BE2C (cell line): ENCODE measurements at regions not wholly inside any gene's neighbourhood (a gene's known extent, or its start where the extent isn't known, plus 50 kb on each side); places are given as distances from the start of the nearest gene placed in this dataset.

Source experiments
- DNase-seq: peaks from one replicate; pipeline ENCODE4 v3.0.0-alpha.2; 2020
- H3K27me3 ChIP-seq: fragments of 250-450 bp; sonication (Bioruptor Pico); 2 replicates; pipeline ENCODE4 v1.5.1; 2020; ENCODE audit warnings: mild to moderate bottlenecking
- H3K36me3 ChIP-seq: fragments of 250-450 bp; sonication (Bioruptor Pico); 2 replicates; pipeline ENCODE4 v1.5.1; 2020; ENCODE audit warnings: mild to moderate bottlenecking
- H3K4me1 ChIP-seq: fragments of 250-450 bp; sonication (Bioruptor Pico); 2 replicates; pipeline ENCODE4 v1.5.1; 2020
- H3K4me3 ChIP-seq: 2 replicates; pipeline ENCODE4 v1.5.1; 2011; ENCODE audit warnings: low read depth, low read length
- H3K9me3 ChIP-seq: fragments of 250-450 bp; sonication (Bioruptor Pico); 2 replicates; pipeline ENCODE4 v1.5.1; 2020
- TF ChIP-seq, protein P1 (sequence below): IDR thresholded peaks from 2 replicates; pipeline ENCODE4 v1.5.1; 2012; ENCODE audit warnings: mild to moderate bottlenecking, low read depth, low read length

DNA sequence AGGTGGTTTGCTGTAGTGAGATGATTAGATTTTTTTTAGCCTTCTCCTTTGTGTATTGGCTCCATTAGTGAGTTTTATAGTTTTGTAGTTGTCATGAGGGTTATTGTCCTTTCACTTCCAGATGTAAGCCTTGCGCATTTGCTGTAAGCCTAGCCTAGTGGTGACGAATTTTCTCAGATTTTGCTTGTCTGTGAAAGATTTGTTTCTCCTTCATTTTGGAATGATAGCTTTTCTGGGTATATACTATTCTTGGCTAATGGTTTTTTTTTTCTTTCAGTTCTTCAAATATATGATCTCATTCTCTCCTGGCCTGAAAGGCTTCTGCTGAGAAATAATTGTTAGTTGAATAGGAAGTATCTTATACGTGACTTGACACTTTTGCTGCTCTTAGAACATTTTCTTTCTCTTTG lies 166.5 kb upstream of the THRB start:
- no peak for DNase-seq
- TF ChIP-seq, protein P1, sequence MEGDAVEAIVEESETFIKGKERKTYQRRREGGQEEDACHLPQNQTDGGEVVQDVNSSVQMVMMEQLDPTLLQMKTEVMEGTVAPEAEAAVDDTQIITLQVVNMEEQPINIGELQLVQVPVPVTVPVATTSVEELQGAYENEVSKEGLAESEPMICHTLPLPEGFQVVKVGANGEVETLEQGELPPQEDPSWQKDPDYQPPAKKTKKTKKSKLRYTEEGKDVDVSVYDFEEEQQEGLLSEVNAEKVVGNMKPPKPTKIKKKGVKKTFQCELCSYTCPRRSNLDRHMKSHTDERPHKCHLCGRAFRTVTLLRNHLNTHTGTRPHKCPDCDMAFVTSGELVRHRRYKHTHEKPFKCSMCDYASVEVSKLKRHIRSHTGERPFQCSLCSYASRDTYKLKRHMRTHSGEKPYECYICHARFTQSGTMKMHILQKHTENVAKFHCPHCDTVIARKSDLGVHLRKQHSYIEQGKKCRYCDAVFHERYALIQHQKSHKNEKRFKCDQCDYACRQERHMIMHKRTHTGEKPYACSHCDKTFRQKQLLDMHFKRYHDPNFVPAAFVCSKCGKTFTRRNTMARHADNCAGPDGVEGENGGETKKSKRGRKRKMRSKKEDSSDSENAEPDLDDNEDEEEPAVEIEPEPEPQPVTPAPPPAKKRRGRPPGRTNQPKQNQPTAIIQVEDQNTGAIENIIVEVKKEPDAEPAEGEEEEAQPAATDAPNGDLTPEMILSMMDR = no peak
- no peaks in the 10 kb centered on the region for H3K9me3 ChIP-seq
- H3K27me3 ChIP-seq = no peaks in the 10 kb centered on the region
- H3K4me3 ChIP-seq = no peak overlapping the region
- no peaks in the 10 kb centered on the region for H3K4me1 ChIP-seq
- H3K36me3 ChIP-seq = no peaks in the 10 kb centered on the region

DNA sequence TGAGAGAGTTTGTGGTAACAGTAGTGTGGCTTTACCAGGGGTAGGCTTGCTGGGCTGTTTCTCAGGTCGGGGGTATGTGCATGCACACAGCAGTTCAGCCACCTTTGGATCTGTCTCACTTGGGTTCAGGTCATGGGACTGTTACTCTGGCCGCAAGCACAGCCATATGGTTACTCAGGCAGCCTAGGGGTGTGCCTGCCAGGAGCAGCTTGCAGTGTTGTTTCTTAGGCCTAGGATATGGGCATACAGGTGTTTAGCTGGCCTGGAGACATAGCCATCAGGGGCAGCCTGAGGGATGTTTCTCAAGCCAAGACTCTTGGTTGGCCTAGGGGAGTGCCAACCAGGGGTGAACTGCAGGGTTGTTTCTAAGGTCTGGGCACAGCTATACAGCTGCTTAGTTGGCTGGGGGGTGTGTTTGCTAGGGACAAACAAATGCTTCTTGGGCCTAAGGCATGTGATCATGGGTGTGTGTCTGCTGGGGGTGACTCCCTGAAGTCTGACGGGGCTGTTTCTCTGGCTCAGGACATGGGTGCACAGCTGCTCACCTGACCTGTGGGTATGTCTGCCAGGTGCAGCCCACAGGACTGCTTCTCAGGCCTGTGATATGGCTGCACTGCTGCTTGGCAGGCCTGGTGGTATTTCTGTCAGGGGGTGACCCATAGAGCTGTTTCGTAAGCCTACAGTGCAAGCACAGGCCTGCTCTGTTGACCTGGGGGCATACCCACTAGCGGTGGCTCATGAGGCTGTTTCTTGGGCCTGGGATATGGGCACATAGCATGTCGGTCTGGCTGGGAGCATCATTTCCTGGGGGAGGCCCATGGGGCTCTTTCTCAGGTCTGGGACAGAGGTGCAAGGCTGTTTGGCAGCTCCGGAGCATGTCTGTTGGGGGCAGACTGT lies 168.0 kb upstream of the THRB start:
- Histone ChIP-seq H3K36me3 (no peaks in the 10 kb centered on the region), H3K9me3 (no peaks in the 10 kb centered on the region), H3K4me3 (no peak overlapping the region), H3K4me1 (no peaks in the 10 kb centered on the region), H3K27me3 (no peaks in the 10 kb centered on the region)
- TF ChIP-seq, protein P1 = no peak
- no peak for DNase-seq

DNA sequence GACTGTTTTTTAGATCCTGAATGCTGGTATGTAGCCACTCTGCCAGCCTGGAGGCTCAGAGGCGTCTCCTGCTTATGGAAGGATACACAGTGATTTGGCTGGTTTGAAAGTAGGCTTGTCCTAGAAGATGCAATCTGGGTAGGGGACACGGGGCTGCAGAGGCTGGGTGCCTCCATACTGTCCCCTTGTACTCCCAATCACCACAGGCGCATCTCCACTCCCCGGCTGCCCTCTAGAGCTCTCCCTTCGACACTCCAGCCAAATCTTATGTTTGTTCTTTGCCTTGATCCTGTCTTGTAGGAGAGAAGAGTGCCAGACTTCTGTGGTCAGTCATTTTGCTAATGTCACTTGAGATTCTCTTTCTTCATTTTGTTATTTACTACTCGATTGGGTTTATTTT lies 168.8 kb upstream of the THRB start:
- no peak for DNase-seq
- H3K27me3 ChIP-seq = no peaks in the 10 kb centered on the region
- no peaks in the 10 kb centered on the region for H3K36me3 ChIP-seq
- H3K4me1 ChIP-seq = no peaks in the 10 kb centered on the region
- no peak overlapping the region for H3K4me3 ChIP-seq
- TF ChIP-seq, protein P1 = no peak
- H3K9me3 ChIP-seq = no peaks in the 10 kb centered on the region

DNA sequence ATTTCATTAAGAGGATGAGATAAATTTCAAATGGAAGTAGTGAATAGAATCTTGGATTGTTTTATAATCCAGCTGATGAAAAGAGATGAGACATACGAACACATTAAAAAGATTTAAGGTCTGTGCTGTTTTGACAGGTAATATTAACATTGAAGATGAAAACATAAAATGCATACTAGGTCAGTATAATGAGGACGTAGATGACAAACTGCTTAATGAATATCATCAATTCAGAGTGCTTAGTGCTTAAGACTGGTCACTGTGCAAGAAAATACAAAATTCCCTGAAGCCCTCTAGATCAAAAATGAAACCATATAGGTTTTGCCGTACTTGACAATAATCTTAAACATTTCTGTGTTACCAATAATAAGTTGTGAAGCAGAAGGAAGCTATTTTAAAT lies 173.4 kb upstream of the THRB start:
- H3K4me3 ChIP-seq = no peak overlapping the region
- H3K9me3 ChIP-seq = no peaks in the 10 kb centered on the region
- no peaks in the 10 kb centered on the region for H3K27me3 ChIP-seq
- H3K36me3 ChIP-seq = no peaks in the 10 kb centered on the region
- DNase-seq = no peak
- H3K4me1 ChIP-seq = no peaks in the 10 kb centered on the region
- TF ChIP-seq, protein P1 = no peak

DNA sequence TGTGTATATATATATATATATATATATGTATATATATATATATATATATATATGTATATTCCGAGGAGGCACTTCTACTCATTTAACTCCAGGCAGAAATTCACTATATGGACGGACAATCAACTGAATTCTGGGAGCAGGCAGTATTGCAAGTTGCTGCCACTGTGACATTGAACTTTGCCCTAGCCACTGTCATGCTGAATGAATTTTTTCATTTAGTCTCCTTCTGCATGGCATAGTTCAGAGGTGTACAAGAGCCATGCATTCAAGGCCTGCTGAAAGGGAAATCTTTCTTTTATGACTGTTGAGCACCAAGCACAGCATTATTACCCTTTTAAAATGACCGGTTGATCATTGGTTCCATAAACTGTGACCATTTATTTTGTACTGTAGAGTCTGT lies 176.2 kb upstream of the THRB start:
- Histone ChIP-seq H3K27me3 (no peaks in the 10 kb centered on the region), H3K36me3 (no peaks in the 10 kb centered on the region), H3K4me1 (no peaks in the 10 kb centered on the region), H3K4me3 (no peak overlapping the region), H3K9me3 (no peaks in the 10 kb centered on the region)
- TF ChIP-seq, protein P1 = no peak
- no peak for DNase-seq

DNA sequence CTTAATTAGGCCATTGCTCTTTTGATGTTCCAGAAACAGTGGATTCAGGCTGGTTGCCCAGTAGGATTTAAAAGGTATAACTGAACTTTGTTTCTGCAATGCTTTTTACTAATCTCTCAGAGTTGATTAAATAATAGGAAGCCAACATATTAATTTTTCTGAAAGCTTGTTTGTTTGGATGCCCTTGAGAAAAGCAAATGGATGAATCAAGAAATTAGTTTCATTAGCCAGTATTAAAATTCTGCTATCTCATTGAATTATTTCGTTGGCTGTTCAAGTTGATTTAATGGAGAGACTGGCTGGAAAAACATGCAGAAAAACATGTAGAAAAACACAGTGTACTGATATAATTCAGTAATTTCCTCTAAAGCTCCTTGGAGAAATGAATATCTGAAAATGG lies 178.9 kb upstream of the THRB start:
- Histone ChIP-seq H3K4me3 (no peak overlapping the region), H3K27me3 (no peaks in the 10 kb centered on the region), H3K36me3 (no peaks in the 10 kb centered on the region), H3K9me3 (no peaks in the 10 kb centered on the region), H3K4me1 (no peaks in the 10 kb centered on the region)
- no peak for DNase-seq
- TF ChIP-seq, protein P1 = no peak
